ENCODE measurements at regions not wholly inside any gene's neighbourhood (a gene's known extent, or its start where the extent isn't known, plus 50 kb on each side); places are given as distances from the start of the nearest gene placed in this dataset.

DNA sequence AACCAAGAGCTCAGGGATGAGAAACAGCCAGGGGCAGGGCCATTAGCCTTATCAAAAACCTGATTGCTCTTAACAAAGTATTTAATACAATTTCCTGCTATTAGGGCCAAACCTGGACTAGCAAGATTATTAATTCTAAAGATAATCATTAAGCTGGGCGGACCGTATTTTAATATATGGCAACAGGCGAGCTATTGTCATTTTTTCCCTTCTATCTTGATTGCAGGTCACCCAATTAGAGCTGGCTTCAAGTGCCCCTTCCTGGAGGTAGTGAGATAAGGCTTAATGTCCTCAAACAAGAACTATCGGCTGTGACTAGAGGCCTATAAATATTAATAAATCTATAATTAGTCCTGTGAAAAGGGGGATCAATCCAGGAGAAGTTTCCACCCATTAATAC lies 66.0 kb upstream of the BLCAP start:
- no peak overlapping the region for H4K8ac ChIP-seq (ENCODE audit: extremely low read depth, insufficient read depth, low read length)
- H3K18ac ChIP-seq (ENCODE audit: extremely low read depth, low read length) = no peak overlapping the region
- H4K5ac ChIP-seq (ENCODE audit: insufficient read length, low read depth, low read length) = no peak overlapping the region
- no peak overlapping the region for H2BK120ac ChIP-seq (replicated peaks; ENCODE audit: low read depth, low read length)
- ChIA-PET POLR2A (ENCODE audit: partially characterized antibody) (interaction anchor here (0.8 to 1.3 kb wide), 2 partner anchors 21 to 326 kb away, joined by 3 read pairs; no protein-coding TSS in a partner anchor), CTCF (ENCODE audit: partially characterized antibody) (interaction anchor here (0.9 to 2.0 kb wide), 8 partner anchors 8 to 402 kb away, joined by 3 to 7 read pairs (median 4); no protein-coding TSS in a partner anchor)
- no peak overlapping the region for H2BK20ac ChIP-seq (ENCODE audit: low read length)
- no peak overlapping the region for H4K91ac ChIP-seq (replicated peaks; ENCODE audit: insufficient read length, low read length)
- H2BK15ac ChIP-seq (ENCODE audit: low read length) = no peak overlapping the region
- TF ChIP-seq YY1 (IDR thresholded peaks at IDR 0.05; ENCODE audit: low read depth, low read length) (no peak), RFX5 (IDR thresholded peaks at IDR 0.05; ENCODE audit: borderline replicate concordance, low read depth, low read length) (no peak), NRF1 (IDR thresholded peaks at IDR 0.05; ENCODE audit: low read depth, low read length) (no peak), SIN3A (conservative IDR thresholded peaks at IDR 0.05 in 1 of 2, IDR thresholded peaks at IDR 0.05 in 1 of 2; ENCODE audit: low read depth in 1 of 2, low read length in 2 of 2) (no peak), PHF8 (conservative IDR thresholded peaks at IDR 0.05; ENCODE audit: low read depth, low read length) (no peak), RXRA (IDR thresholded peaks at IDR 0.05; ENCODE audit: insufficient read depth, low read depth, low read length) (no peak)
- TF ChIP-seq, protein P1, sequence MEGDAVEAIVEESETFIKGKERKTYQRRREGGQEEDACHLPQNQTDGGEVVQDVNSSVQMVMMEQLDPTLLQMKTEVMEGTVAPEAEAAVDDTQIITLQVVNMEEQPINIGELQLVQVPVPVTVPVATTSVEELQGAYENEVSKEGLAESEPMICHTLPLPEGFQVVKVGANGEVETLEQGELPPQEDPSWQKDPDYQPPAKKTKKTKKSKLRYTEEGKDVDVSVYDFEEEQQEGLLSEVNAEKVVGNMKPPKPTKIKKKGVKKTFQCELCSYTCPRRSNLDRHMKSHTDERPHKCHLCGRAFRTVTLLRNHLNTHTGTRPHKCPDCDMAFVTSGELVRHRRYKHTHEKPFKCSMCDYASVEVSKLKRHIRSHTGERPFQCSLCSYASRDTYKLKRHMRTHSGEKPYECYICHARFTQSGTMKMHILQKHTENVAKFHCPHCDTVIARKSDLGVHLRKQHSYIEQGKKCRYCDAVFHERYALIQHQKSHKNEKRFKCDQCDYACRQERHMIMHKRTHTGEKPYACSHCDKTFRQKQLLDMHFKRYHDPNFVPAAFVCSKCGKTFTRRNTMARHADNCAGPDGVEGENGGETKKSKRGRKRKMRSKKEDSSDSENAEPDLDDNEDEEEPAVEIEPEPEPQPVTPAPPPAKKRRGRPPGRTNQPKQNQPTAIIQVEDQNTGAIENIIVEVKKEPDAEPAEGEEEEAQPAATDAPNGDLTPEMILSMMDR (IDR thresholded peaks at IDR 0.05; ENCODE audit: control extremely low read depth in 1 of 3, insufficient read depth in 1 of 3, low read depth in 1 of 3, low read length in 3 of 3) = no peak
- H3K79me1 ChIP-seq (ENCODE audit: low read depth, low read length) = no peaks in the 10 kb centered on the region
- H2AFZ ChIP-seq (ENCODE audit: low read length) = no peak overlapping the region
- no peaks in the 10 kb centered on the region for H4K20me1 ChIP-seq (replicated peaks in 1 of 2; ENCODE audit: control insufficient read depth in 1 of 2, insufficient read depth in 2 of 2, low read length in 2 of 2)
- H3K23ac ChIP-seq (ENCODE audit: insufficient read length) = no peak overlapping the region
- H3K27ac ChIP-seq (ENCODE audit: low read depth, low read length) = no peak overlapping the region
- no peak overlapping the region for H3K4me3 ChIP-seq (ENCODE audit: extremely low read depth in 1 of 4, insufficient read depth in 2 of 4, low read depth in 3 of 4, low read length in 4 of 4)
- no peak overlapping the region for H3K9ac ChIP-seq (replicated peaks in 1 of 4; ENCODE audit: extremely low read depth in 1 of 4, low read depth in 3 of 4, low read length in 3 of 4)
- H2AK5ac ChIP-seq (ENCODE audit: low read depth, low read length) = no peak overlapping the region
- H2BK5ac ChIP-seq (ENCODE audit: low read depth, low read length) = no peak overlapping the region
- no peak overlapping the region for H3K14ac ChIP-seq (ENCODE audit: insufficient read length)
- peaks cover 2% of the 10 kb centered on the region; the same call in 1 of the 2 replicates for H3K23me2 ChIP-seq (ENCODE audit: low read depth, low read length)
- no peak overlapping the region for H3K56ac ChIP-seq (replicated peaks; ENCODE audit: insufficient read length, low read depth, low read length)
- no peak overlapping the region for H2BK12ac ChIP-seq (ENCODE audit: low read depth, low read length)
- DNase-seq (ENCODE audit: low read depth in 1 of 2, low spot score in 2 of 2) = no peak
- no peaks in the 10 kb centered on the region for H3K79me2 ChIP-seq (ENCODE audit: control insufficient read depth in 1 of 2, insufficient read depth in 2 of 2, low read length in 2 of 2)
- no peak overlapping the region for H3K4ac ChIP-seq (replicated peaks; ENCODE audit: insufficient read length, low read depth, low read length)
- H3K4me1 ChIP-seq (replicated peaks in 1 of 4; ENCODE audit: control insufficient read depth in 3 of 4, insufficient read depth in 4 of 4, low read length in 3 of 4) = peaks cover 1 to 7% (median 2%) of the 10 kb centered on the region in 4 experiments; a peak in 3 of 7 replicates
- H3K36me3 ChIP-seq (ENCODE audit: control insufficient read depth in 2 of 4, insufficient read depth in 4 of 4, low read length in 3 of 4) = no peaks in the 10 kb centered on the region
- FAIRE-seq = no peak
- WGBS, 2 experiments (ENCODE audit: extremely low coverage in 1 of 2, insufficient coverage in 1 of 2, insufficient read length in 1 of 2, insufficient replicate concordance in 2 of 2, low coverage in 1 of 2, low lambda C conversion rate in 2 of 2, missing lambda C conversion rate in 1 of 2) = 95% methylated on average over 4 of the region's 4 CpGs; no CpG with 5 or more reads in 1 of the 2 experiments
- no peaks in the 10 kb centered on the region for H3K27me3 ChIP-seq (replicated peaks in 1 of 4; ENCODE audit: control insufficient read depth in 3 of 4, extremely low read depth in 1 of 4, insufficient read depth in 3 of 4, low read length in 3 of 4)
- no peaks in the 10 kb centered on the region for H3K9me3 ChIP-seq (ENCODE audit: insufficient read depth in 2 of 2, low read depth in 1 of 2, low read length in 1 of 2)
- no peak overlapping the region for H3K4me2 ChIP-seq (ENCODE audit: insufficient read depth in 1 of 2, low read depth in 2 of 2, low read length in 2 of 2)

Data from H1 (cell line).